SU-DHL-6 (cell line): ENCODE measurements at regions not wholly inside any gene's neighbourhood (a gene's known extent, or its start where the extent isn't known, plus 50 kb on each side); places are given as distances from the start of the nearest gene placed in this dataset.

Experiments
- H2AFZ ChIP-seq: fragments of 200-600 bp; sonication (generic); 2 replicates; pipeline ENCODE4 v1.6.1; 2014; ENCODE audit warnings: low read depth, mild to moderate bottlenecking, moderate library complexity, mixed read lengths, antibody characterized with exemption, low read length; ENCODE audit not compliant: severe bottlenecking
- H3F3A ChIP-seq: fragments of 200-600 bp; shearing (Covaris generic); 2 replicates; pipeline ENCODE4 v1.6.0; 2016; ENCODE audit warnings: antibody characterized with exemption, mild to moderate bottlenecking; ENCODE audit not compliant: insufficient read depth
- H3K27ac ChIP-seq: fragments of 200-600 bp; sonication (generic); 2 replicates; pipeline ENCODE4 v1.5.1; 2016; ENCODE audit warnings: low read depth, mild to moderate bottlenecking, low read length, moderate library complexity, mixed read lengths
- H3K27me3 ChIP-seq: fragments of 200-600 bp; sonication (generic), shearing (Covaris generic); 2 replicates; pipeline ENCODE4 v1.6.0; 2014; ENCODE audit warnings: mild to moderate bottlenecking, low read length
- H3K36me3 ChIP-seq: fragments of 200-600 bp; sonication (generic); 2 replicates; pipeline ENCODE4 v1.6.1; 2014; ENCODE audit warnings: mild to moderate bottlenecking, low read length, mixed read lengths
- H3K4me2 ChIP-seq: fragments of 300-600, 200-600 bp; shearing (Covaris generic), sonication (generic); 2 replicates; pipeline ENCODE4 v1.6.0; 2014; ENCODE audit warnings: low read length, low read depth, mild to moderate bottlenecking; ENCODE audit not compliant: poor library complexity, severe bottlenecking
- H3K4me3 ChIP-seq: fragments of 200-600 bp; sonication (generic); 2 replicates; pipeline ENCODE4 v1.5.1; 2014; ENCODE audit warnings: antibody characterized with exemption, low read length, mild to moderate bottlenecking, mixed read lengths; ENCODE audit not compliant: insufficient read depth, poor library complexity, severe bottlenecking
- H3K79me2 ChIP-seq: fragments of 200-600 bp; sonication (generic); 2 replicates; pipeline ENCODE4 v1.6.1; 2014; ENCODE audit warnings: mild to moderate bottlenecking, low read length, moderate library complexity; ENCODE audit not compliant: insufficient read depth
- H3K9ac ChIP-seq: fragments of 200-600 bp; sonication (generic); 2 replicates; pipeline ENCODE4 v1.7.0; 2014; ENCODE audit warnings: mild to moderate bottlenecking, low read length
- H3K9me2 ChIP-seq: fragments of 200-600 bp; sonication (generic); replicated peaks from 2 replicates; pipeline ENCODE4 v1.6.1; 2014; ENCODE audit warnings: low read length; ENCODE audit not compliant: insufficient read depth
- H3K9me3 ChIP-seq: fragments of 200-600 bp; sonication (generic); 2 replicates; pipeline ENCODE4 v1.6.1; 2014; ENCODE audit warnings: low read length, mixed read lengths; ENCODE audit not compliant: insufficient read depth
- H4K20me1 ChIP-seq: fragments of 200-600 bp; sonication (generic); 2 replicates; pipeline ENCODE4 v1.6.1; 2014; ENCODE audit warnings: low read depth, mild to moderate bottlenecking, antibody characterized with exemption, low read length, moderate library complexity, mixed read lengths
- CTCF ChIP-seq: fragments of 200-600 bp; sonication (generic); IDR thresholded peaks from one replicate; pipeline ENCODE4 v1.5.1; 2017; ENCODE audit warnings: antibody characterized with exemption, mild to moderate bottlenecking, low read length, moderate library complexity; ENCODE audit not compliant: insufficient read depth, poor library complexity, severe bottlenecking
- EZH2phosphoT487 ChIP-seq: fragments of 200-600 bp; sonication (generic), shearing (Covaris generic); conservative IDR thresholded peaks from 2 replicates; pipeline ENCODE4 v1.6.1; 2018; ENCODE audit warnings: mild to moderate bottlenecking, antibody characterized with exemption, low read length, moderate library complexity, mixed read lengths

GRCh38 chr3:28042095-28042635, 199.3 kb upstream of the CMC1 start:
- H3K9me3 ChIP-seq, result no peaks in the 10 kb centered on the region
- H3K79me2 ChIP-seq, result no peaks in the 10 kb centered on the region
- H3K4me2 ChIP-seq, result no peak overlapping the region
- no peaks in the 10 kb centered on the region for H3K36me3 ChIP-seq
- H3F3A ChIP-seq, result no peaks in the 10 kb centered on the region
- H3K27me3 ChIP-seq, result no peaks in the 10 kb centered on the region
- H3K4me3 ChIP-seq, result no peak overlapping the region
- H3K9me2 ChIP-seq, result no peaks in the 10 kb centered on the region
- no peak overlapping the region for H2AFZ ChIP-seq
- H3K27ac ChIP-seq, result no peak overlapping the region
- no peaks in the 10 kb centered on the region for H4K20me1 ChIP-seq
- TF ChIP-seq EZH2phosphoT487 (no peak), CTCF (no peak)
- H3K9ac ChIP-seq, result no peak overlapping the region

GRCh38 chr3:28042707-28043106, 198.7 kb upstream of the CMC1 start:
- Histone ChIP-seq H3F3A (no peaks in the 10 kb centered on the region), H2AFZ (no peak overlapping the region), H3K9ac (no peak overlapping the region), H3K36me3 (no peaks in the 10 kb centered on the region), H3K9me2 (no peaks in the 10 kb centered on the region), H4K20me1 (no peaks in the 10 kb centered on the region), H3K4me2 (no peak overlapping the region), H3K27ac (no peak overlapping the region), H3K4me3 (no peak overlapping the region), H3K79me2 (no peaks in the 10 kb centered on the region), H3K27me3 (no peaks in the 10 kb centered on the region), H3K9me3 (no peaks in the 10 kb centered on the region)
- TF ChIP-seq EZH2phosphoT487, result no peak
- TF ChIP-seq CTCF, result no peak

- Histone ChIP-seq H3K36me3 (no peaks in the 10 kb centered on the region), H3K9me3 (no peaks in the 10 kb centered on the region), H4K20me1 (no peaks in the 10 kb centered on the region), H3K27me3 (no peaks in the 10 kb centered on the region), H3K9me2 (no peaks in the 10 kb centered on the region), H3K27ac (no peak overlapping the region), H3K4me3 (no peak overlapping the region), H3K79me2 (no peaks in the 10 kb centered on the region), H3K9ac (no peak overlapping the region), H2AFZ (no peak overlapping the region), H3F3A (no peaks in the 10 kb centered on the region), H3K4me2 (no peak overlapping the region)
- TF ChIP-seq EZH2phosphoT487, result no peak
- TF ChIP-seq CTCF, result no peak
Measured at GRCh38 chr3:28050120-28050519, 191.3 kb upstream of the CMC1 start.

- Histone ChIP-seq H3F3A (no peaks in the 10 kb centered on the region), H3K9me3 (no peaks in the 10 kb centered on the region), H3K9ac (no peak overlapping the region), H3K36me3 (no peaks in the 10 kb centered on the region), H3K4me2 (no peak overlapping the region), H3K27me3 (no peaks in the 10 kb centered on the region), H3K79me2 (no peaks in the 10 kb centered on the region), H2AFZ (no peak overlapping the region), H3K9me2 (no peaks in the 10 kb centered on the region), H3K27ac (no peak overlapping the region), H3K4me3 (no peak overlapping the region), H4K20me1 (no peaks in the 10 kb centered on the region)
- TF ChIP-seq EZH2phosphoT487, result no peak
Measured at GRCh38 chr3:28050885-28051284, 190.5 kb upstream of the CMC1 start.
